ENCODE measurements at regions not wholly inside any gene's neighbourhood (a gene's known extent, or its start where the extent isn't known, plus 50 kb on each side); places are given as distances from the start of the nearest gene placed in this dataset.

DNA sequence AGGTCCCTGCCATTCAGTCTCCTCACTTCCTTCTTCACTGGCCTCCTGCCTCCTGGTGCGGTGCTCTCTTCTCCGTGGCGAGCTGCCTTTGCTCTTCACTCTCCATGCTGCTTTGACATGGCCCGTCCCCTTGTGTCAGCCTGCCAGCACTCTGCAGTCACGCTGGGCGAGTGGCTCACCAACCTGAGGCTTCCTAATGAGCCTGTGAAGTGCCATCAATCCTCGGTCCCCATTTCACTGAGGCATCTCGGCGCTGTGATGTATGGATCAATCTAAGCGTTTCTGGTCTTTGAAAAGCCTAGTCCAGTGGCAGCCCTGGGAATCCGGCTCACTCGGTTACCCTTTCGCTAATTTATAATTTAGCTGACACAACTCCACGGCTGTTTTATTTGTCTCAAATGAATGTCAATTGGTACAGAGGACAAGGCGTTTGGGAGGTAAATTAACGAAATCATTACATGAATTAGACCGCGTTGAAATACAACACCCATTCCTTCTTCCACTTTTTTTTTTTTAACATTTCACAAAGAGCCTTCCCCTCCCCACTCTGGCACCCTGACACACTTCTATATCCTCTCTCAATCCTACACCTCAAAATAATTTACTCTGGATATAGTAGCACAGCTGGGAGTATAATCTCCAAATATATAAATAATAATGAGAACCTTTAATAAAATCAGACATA lies 610.7 kb downstream of the TMEM114 start (continued):
- TF ChIP-seq SRF (IDR thresholded peaks at IDR 0.05; ENCODE audit: low read depth, low read length) (no peak), EP300 (IDR thresholded peaks at IDR 0.05; ENCODE audit: borderline replicate concordance in 1 of 2, low read depth in 2 of 2, low read length in 2 of 2) (no peak), MAX (IDR thresholded peaks at IDR 0.05) (no peak), SP4 (IDR thresholded peaks at IDR 0.05; ENCODE audit: low read length) (no peak), RNF2 (IDR thresholded peaks at IDR 0.05; ENCODE audit: borderline replicate concordance, low read depth, low read length, missing control alignments, poor library complexity, severe bottlenecking) (no peak), USF2 (IDR thresholded peaks at IDR 0.05; ENCODE audit: low read length) (no peak), POLR2A (IDR thresholded peaks at IDR 0.05; ENCODE audit: control extremely low read depth in 1 of 2, low read depth in 2 of 2, low read length in 2 of 2) (no peak)
